H9 (cell line): ENCODE measurements at regions not wholly inside any gene's neighbourhood (a gene's known extent, or its start where the extent isn't known, plus 50 kb on each side); places are given as distances from the start of the nearest gene placed in this dataset.

Experiments
- DNase-seq: peaks from one replicate; pipeline ENCODE4 v3.0.0-alpha.2; 2017
- H2AFZ ChIP-seq: one replicate; pipeline ENCODE4 v1.6.1; 2013; ENCODE audit warnings: mild to moderate bottlenecking, low read length, control low read depth, moderate library complexity
- H2AK5ac ChIP-seq: 2 replicates; pipeline ENCODE4 v1.6.1; 2013; ENCODE audit warnings: low read length, control low read depth, mixed read lengths; ENCODE audit not compliant: insufficient read length
- H2BK120ac ChIP-seq: one replicate; pipeline ENCODE4 v1.6.1; 2013; ENCODE audit warnings: low read depth, mild to moderate bottlenecking, low read length, control low read depth, inconsistent platforms; ENCODE audit not compliant: poor library complexity, severe bottlenecking
- H2BK12ac ChIP-seq: 2 replicates; pipeline ENCODE4 v1.6.1; 2013; ENCODE audit warnings: low read length, control low read depth, mixed read lengths, low read depth; ENCODE audit not compliant: insufficient read length
- H2BK15ac ChIP-seq: 2 replicates; pipeline ENCODE4 v1.6.1; 2013; ENCODE audit warnings: low read depth, low read length, control low read depth
- H2BK20ac ChIP-seq: one replicate; pipeline ENCODE4 v1.6.1; 2013; ENCODE audit warnings: low read depth, mild to moderate bottlenecking, low read length, control low read depth, inconsistent platforms; ENCODE audit not compliant: poor library complexity, severe bottlenecking
- H2BK5ac ChIP-seq: 2 replicates; pipeline ENCODE4 v1.6.1; 2013; ENCODE audit warnings: low read length, control low read depth, mixed read lengths; ENCODE audit not compliant: insufficient read length
- H3K14ac ChIP-seq: 2 replicates; pipeline ENCODE4 v1.6.1; 2013; ENCODE audit warnings: low read length, control low read depth; ENCODE audit not compliant: insufficient read depth
- H3K18ac ChIP-seq: 2 replicates; pipeline ENCODE4 v1.6.1; 2013; ENCODE audit warnings: low read depth, mild to moderate bottlenecking, mixed read lengths, low read length, control low read depth; ENCODE audit not compliant: insufficient read length
- H3K23ac ChIP-seq: 2 replicates; pipeline ENCODE4 v1.6.1; 2013; ENCODE audit warnings: low read length, control low read depth, mixed read lengths, low read depth; ENCODE audit not compliant: insufficient read length
- H3K23me2 ChIP-seq: 2 replicates; pipeline ENCODE4 v1.6.1; 2013; ENCODE audit warnings: low read depth, mild to moderate bottlenecking, mixed read lengths, low read length, control low read depth; ENCODE audit not compliant: insufficient read length, poor library complexity, severe bottlenecking
- H3K27ac ChIP-seq: 2 replicates; pipeline ENCODE4 v1.5.1; 2013; ENCODE audit warnings: low read length, control low read depth, mixed read lengths, low read depth; ENCODE audit not compliant: insufficient read length
- H3K27me3 ChIP-seq: 2 replicates; pipeline ENCODE4 v1.6.1; 2013; ENCODE audit warnings: low read length, control low read depth, inconsistent platforms; ENCODE audit not compliant: insufficient read depth
- H3K4ac ChIP-seq: 2 replicates; pipeline ENCODE4 v1.6.1; 2013; ENCODE audit warnings: low read depth, mild to moderate bottlenecking, control low read depth, inconsistent platforms, low read length, moderate library complexity
- H3K4me1 ChIP-seq: 2 replicates; pipeline ENCODE4 v1.6.1; 2013; ENCODE audit warnings: low read length, control low read depth, inconsistent platforms; ENCODE audit not compliant: insufficient read depth
- H3K4me2 ChIP-seq: 2 replicates; pipeline ENCODE4 v1.6.1; 2013; ENCODE audit warnings: low read length, control low read depth, mixed read lengths; ENCODE audit not compliant: insufficient read length, insufficient read depth
- H3K56ac ChIP-seq: 2 replicates; pipeline ENCODE4 v1.6.1; 2013; ENCODE audit warnings: low read depth, mild to moderate bottlenecking, mixed read lengths, low read length, control low read depth; ENCODE audit not compliant: insufficient read length
- H3K79me1 ChIP-seq: 2 replicates; pipeline ENCODE4 v1.6.1; 2013; ENCODE audit warnings: low read depth, mild to moderate bottlenecking, moderate library complexity, low read length, control low read depth, inconsistent platforms; ENCODE audit not compliant: insufficient read depth, poor library complexity, severe bottlenecking
- H3K79me2 ChIP-seq: 2 replicates; pipeline ENCODE4 v1.6.1; 2013; ENCODE audit warnings: low read length, control low read depth, inconsistent platforms; ENCODE audit not compliant: insufficient read depth
- H3K9ac ChIP-seq: 2 replicates; pipeline ENCODE4 v1.6.1; 2013; ENCODE audit warnings: low read length, control low read depth, mixed read lengths; ENCODE audit not compliant: insufficient read length; ENCODE audit errors: extremely low read depth
- H3K9me3 ChIP-seq: one replicate; pipeline ENCODE4 v1.6.1; 2013; ENCODE audit warnings: low read depth, low read length, inconsistent platforms; ENCODE audit not compliant: control insufficient read depth
- H3T11ph ChIP-seq: one replicate; pipeline ENCODE4 v1.6.1; 2013; ENCODE audit warnings: mild to moderate bottlenecking, low read length, control low read depth, inconsistent platforms
- H4K20me1 ChIP-seq: one replicate; pipeline ENCODE4 v1.6.1; 2013; ENCODE audit not compliant: control insufficient read depth, insufficient read length, insufficient read depth
- H4K5ac ChIP-seq: 2 replicates; pipeline ENCODE4 v1.6.1; 2013; ENCODE audit warnings: low read depth, mild to moderate bottlenecking, mixed read lengths, low read length, control low read depth; ENCODE audit not compliant: insufficient read length
- H4K8ac ChIP-seq: replicated peaks from 2 replicates; pipeline ENCODE4 v1.6.1; 2013; ENCODE audit warnings: low read length, control low read depth, mixed read lengths, low read depth; ENCODE audit not compliant: insufficient read length
- H4K91ac ChIP-seq: 2 replicates; pipeline ENCODE4 v1.6.1; 2013; ENCODE audit warnings: low read depth, mild to moderate bottlenecking, moderate library complexity, mixed read lengths, low read length, control low read depth; ENCODE audit not compliant: insufficient read length
- H3K27ac Mint-ChIP-seq, 3 experiments: 2 replicates in 2 of 3; 3 replicates in 1 of 3; pipeline ENCODE4 v1.8.0; 2020 to 2021; ENCODE audit warnings: mixed read lengths in 3 of 3, mild to moderate bottlenecking in 1 of 3, moderate library complexity in 1 of 3
- H3K27me3 Mint-ChIP-seq: 2 replicates; pipeline ENCODE4 v1.8.0; 2021; ENCODE audit warnings: low read depth, mild to moderate bottlenecking, moderate library complexity, mixed read lengths
- H3K36me3 Mint-ChIP-seq, 3 experiments: 2 replicates in 2 of 3; 3 replicates in 1 of 3; pipeline ENCODE4 v1.8.0; 2020 to 2021; ENCODE audit warnings: low read depth in 3 of 3, mixed read lengths in 3 of 3; ENCODE audit not compliant: insufficient read depth in 1 of 3
- H3K4me1 Mint-ChIP-seq, 2 experiments: 2 replicates each; pipeline ENCODE4 v1.8.0; 2020; ENCODE audit warnings: mixed read lengths in 2 of 2
- H3K4me3 Mint-ChIP-seq, 2 experiments: 2 replicates in 1 of 2; 3 replicates in 1 of 2; pipeline ENCODE4 v1.8.0; 2020 to 2021; ENCODE audit warnings: mild to moderate bottlenecking in 2 of 2, mixed read lengths in 2 of 2, moderate library complexity in 1 of 2
- H3K9me3 Mint-ChIP-seq, 2 experiments: 2 replicates in 1 of 2; 3 replicates in 1 of 2; pipeline ENCODE4 v1.8.0; 2020; ENCODE audit warnings: mild to moderate bottlenecking in 2 of 2, mixed read lengths in 2 of 2, moderate library complexity in 1 of 2
- WGBS: extraction: QIAGEN DNeasy Blood & Tissue Kit; methylation state at CpG from one replicate; pipeline ENCODE4 v1.1.7; 2013; ENCODE audit warnings: missing lambda C conversion rate, low lambda C conversion rate, mixed read lengths; ENCODE audit not compliant: insufficient read length; ENCODE audit errors: extremely low coverage; 5-methylcytosine and 5-hydroxymethylcytosine counted together
- TF ChIP-seq, protein P1 (sequence below): fragments of 200-600 bp; sonication (generic); conservative IDR thresholded peaks from 3 replicates; pipeline ENCODE4 v1.8.0; 2021; ENCODE audit warnings: antibody characterized with exemption, mild to moderate bottlenecking

DNA sequence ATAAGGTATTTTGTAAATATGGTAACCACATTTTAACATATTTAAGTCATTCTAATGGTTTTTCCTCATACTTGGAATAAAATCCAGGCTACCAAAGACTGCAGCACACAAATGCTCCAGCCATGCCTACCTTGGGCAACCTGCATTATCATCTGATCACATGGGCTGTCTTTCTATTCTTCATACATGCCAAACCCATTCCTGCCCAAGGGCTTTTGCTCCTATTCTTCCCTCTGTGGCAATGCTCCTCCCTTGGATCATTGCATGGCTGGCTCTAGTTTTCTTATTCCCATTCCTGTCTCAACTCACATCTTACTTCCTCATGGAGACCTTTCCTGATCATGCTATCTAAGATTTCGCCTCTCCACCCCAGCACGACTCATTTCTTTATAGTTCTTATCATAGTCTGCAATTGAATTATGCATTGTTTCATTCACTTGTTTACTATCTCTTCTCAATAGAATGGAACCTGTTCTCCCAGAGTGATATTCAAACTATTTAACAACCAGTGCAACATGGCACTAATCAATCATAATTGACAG, 54.9 kb upstream of the C5orf46 start:
- Histone ChIP-seq H3K4me2 (no peak overlapping the region), H4K91ac (no peak overlapping the region), H4K8ac (no peak overlapping the region), H2BK120ac (no peak overlapping the region), H4K5ac (no peak overlapping the region), H3K79me1 (no peaks in the 10 kb centered on the region), H2BK12ac (no peak overlapping the region), H2AFZ (no peak overlapping the region), H3K4ac (no peak overlapping the region), H2AK5ac (no peak overlapping the region), H2BK5ac (no peak overlapping the region), H4K20me1 (no peaks in the 10 kb centered on the region), H3K9ac (no peak overlapping the region), H3K4me1 (no peaks in the 10 kb centered on the region), H3K23me2 (no peaks in the 10 kb centered on the region), H3K56ac (no peak overlapping the region), H3K23ac (no peak overlapping the region), H3K27me3 (no peaks in the 10 kb centered on the region), H3K9me3 (no peaks in the 10 kb centered on the region), H3T11ph (no peak overlapping the region), H3K27ac (no peak overlapping the region), H2BK15ac (no peak overlapping the region), H3K79me2 (no peaks in the 10 kb centered on the region), H3K18ac (no peak overlapping the region), H2BK20ac (no peak overlapping the region), H3K14ac (no peak overlapping the region)
- Mint-ChIP-seq H3K27ac (no peak overlapping the region), H3K4me1 (peaks cover 6 to 9% of the 10 kb centered on the region in 2 experiments), H3K36me3 (peaks cover 0 to 34% (median 0%) of the 10 kb centered on the region in 3 experiments; a peak in 3 of 7 replicates), H3K27me3 (no peaks in the 10 kb centered on the region), H3K4me3 (no peak overlapping the region), H3K9me3 (no peaks in the 10 kb centered on the region; a peak in 1 of 5 replicates)
- DNase-seq, result no peak
- TF ChIP-seq, protein P1, sequence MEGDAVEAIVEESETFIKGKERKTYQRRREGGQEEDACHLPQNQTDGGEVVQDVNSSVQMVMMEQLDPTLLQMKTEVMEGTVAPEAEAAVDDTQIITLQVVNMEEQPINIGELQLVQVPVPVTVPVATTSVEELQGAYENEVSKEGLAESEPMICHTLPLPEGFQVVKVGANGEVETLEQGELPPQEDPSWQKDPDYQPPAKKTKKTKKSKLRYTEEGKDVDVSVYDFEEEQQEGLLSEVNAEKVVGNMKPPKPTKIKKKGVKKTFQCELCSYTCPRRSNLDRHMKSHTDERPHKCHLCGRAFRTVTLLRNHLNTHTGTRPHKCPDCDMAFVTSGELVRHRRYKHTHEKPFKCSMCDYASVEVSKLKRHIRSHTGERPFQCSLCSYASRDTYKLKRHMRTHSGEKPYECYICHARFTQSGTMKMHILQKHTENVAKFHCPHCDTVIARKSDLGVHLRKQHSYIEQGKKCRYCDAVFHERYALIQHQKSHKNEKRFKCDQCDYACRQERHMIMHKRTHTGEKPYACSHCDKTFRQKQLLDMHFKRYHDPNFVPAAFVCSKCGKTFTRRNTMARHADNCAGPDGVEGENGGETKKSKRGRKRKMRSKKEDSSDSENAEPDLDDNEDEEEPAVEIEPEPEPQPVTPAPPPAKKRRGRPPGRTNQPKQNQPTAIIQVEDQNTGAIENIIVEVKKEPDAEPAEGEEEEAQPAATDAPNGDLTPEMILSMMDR, result no peak
- no CpG with 5 or more reads among the region's 2 CpGs for WGBS
